Glomerular visceral epithelial cell (primary cell): ENCODE measurements at regions not wholly inside any gene's neighbourhood (a gene's known extent, or its start where the extent isn't known, plus 50 kb on each side); places are given as distances from the start of the nearest gene placed in this dataset.

ENCODE experiments used
- DNase-seq: peaks from one replicate; pipeline ENCODE4 v3.0.0-alpha.2; 2016; ENCODE audit errors: extremely low spot score

GRCh38 chr4:89665662-89666061 is 171.3 kb downstream of the SNCA start:
- no peak for DNase-seq

GRCh38 chr4:89664521-89664920 is 172.4 kb downstream of the SNCA start:
- DNase-seq = no peak

- DNase-seq = peak; percentile 83
These were observed 175.6 kb downstream of the SNCA start for GRCh38 chr4:89661173-89661899.

- no peak for DNase-seq
These were observed 176.4 kb downstream of the SNCA start for GRCh38 chr4:89660444-89661172.

GRCh38 chr4:89658701-89659024 is 178.3 kb downstream of the SNCA start:
- DNase-seq = no peak

GRCh38 chr4:89657931-89658700 is 178.8 kb downstream of the SNCA start:
- DNase-seq = peak; percentile 30

GRCh38 chr4:89653012-89653411 is 183.9 kb downstream of the SNCA start:
- DNase-seq = no peak

GRCh38 chr4:89645482-89645881 is 191.5 kb downstream of the SNCA start:
- DNase-seq = no peak

- DNase-seq = no peak
These were observed 195.6 kb downstream of the SNCA start for GRCh38 chr4:89641367-89641687.

- peak; percentile 60 for DNase-seq
These were observed 196.2 kb downstream of the SNCA start for GRCh38 chr4:89640620-89641366.

- DNase-seq = no peak
These were observed 197.6 kb downstream of the SNCA start for GRCh38 chr4:89639395-89639794.

GRCh38 chr4:89625599-89626293 is 211.2 kb downstream of the SNCA start:
- DNase-seq = no peak

GRCh38 chr4:89619206-89619962 is 217.6 kb downstream of the SNCA start:
- DNase-seq = no peak

- no peak for DNase-seq
These were observed 218.8 kb downstream of the SNCA start for GRCh38 chr4:89618151-89618550.

GRCh38 chr4:89617317-89617716 is 219.6 kb downstream of the SNCA start:
- DNase-seq = peak; percentile 69

GRCh38 chr4:89616382-89616781 is 220.6 kb downstream of the SNCA start:
- DNase-seq = no peak

GRCh38 chr4:89615051-89615450 is 221.9 kb downstream of the SNCA start:
- no peak for DNase-seq

- no peak for DNase-seq
These were observed 222.8 kb downstream of the SNCA start for GRCh38 chr4:89614155-89614554.

GRCh38 chr4:89610236-89610635 is 226.7 kb downstream of the SNCA start:
- no peak for DNase-seq

GRCh38 chr4:89609756-89610155 is 227.2 kb downstream of the SNCA start:
- no peak for DNase-seq

GRCh38 chr4:89604951-89605350 is 232.0 kb downstream of the SNCA start:
- peak; percentile 18 for DNase-seq
